ENCODE measurements at regions not wholly inside any gene's neighbourhood (a gene's known extent, or its start where the extent isn't known, plus 50 kb on each side); places are given as distances from the start of the nearest gene placed in this dataset.

GRCh38 chr11:134516529-134516928 lies 104.5 kb upstream of the B3GAT1 start:
- no peak overlapping the region for H2BK5ac ChIP-seq (ENCODE audit: insufficient read length, low read length)
- no peak overlapping the region for H2BK12ac ChIP-seq (ENCODE audit: insufficient read length, low read depth, low read length)
- H4K8ac ChIP-seq (replicated peaks; ENCODE audit: insufficient read length, low read depth, low read length): no peak overlapping the region
- no peaks in the 10 kb centered on the region for H3K4me1 ChIP-seq (ENCODE audit: insufficient read depth, low read length)
- peaks cover 12 to 20% of the 10 kb centered on the region in 2 experiments for H3K4me1 Mint-ChIP-seq
- H3K9ac ChIP-seq (ENCODE audit: extremely low read depth, insufficient read length, low read length): no peak overlapping the region
- H3K27ac ChIP-seq (ENCODE audit: insufficient read length, low read depth, low read length): no peak overlapping the region
- TF ChIP-seq CTCF (conservative IDR thresholded peaks at IDR 0.05): no peak
- H2AK5ac ChIP-seq (ENCODE audit: insufficient read length, low read length): no peak overlapping the region
- no peak overlapping the region for H3K27ac Mint-ChIP-seq
- DNase-seq: no peak
- H3K4ac ChIP-seq (ENCODE audit: low read depth, low read length): no peak overlapping the region
- H3K23ac ChIP-seq (ENCODE audit: insufficient read length, low read depth, low read length): no peak overlapping the region
- no peak overlapping the region for H2BK20ac ChIP-seq (ENCODE audit: low read depth, low read length, poor library complexity, severe bottlenecking)
- H3K14ac ChIP-seq (ENCODE audit: insufficient read depth, low read length): no peak overlapping the region
- no peaks in the 10 kb centered on the region for H3K9me3 ChIP-seq (ENCODE audit: control insufficient read depth, low read depth, low read length)
- no peak overlapping the region for H3K4me3 Mint-ChIP-seq
- no peaks in the 10 kb centered on the region for H3K79me2 ChIP-seq (ENCODE audit: insufficient read depth, low read length)
- no CpG with 5 or more reads among the region's 9 CpGs for WGBS (ENCODE audit: extremely low coverage, insufficient read length, low lambda C conversion rate)
- H3K36me3 Mint-ChIP-seq (ENCODE audit: insufficient read depth in 1 of 3, low read depth in 3 of 3): no peaks in the 10 kb centered on the region
- H3K79me1 ChIP-seq (ENCODE audit: insufficient read depth, low read depth, low read length, poor library complexity, severe bottlenecking): no peaks in the 10 kb centered on the region
- no peaks in the 10 kb centered on the region for H3K9me3 Mint-ChIP-seq
- no peaks in the 10 kb centered on the region for H3K27me3 ChIP-seq (ENCODE audit: insufficient read depth, low read length)
- no peak overlapping the region for H4K91ac ChIP-seq (ENCODE audit: insufficient read length, low read depth, low read length)
- no peak overlapping the region for H3K4me2 ChIP-seq (ENCODE audit: insufficient read depth, insufficient read length, low read length)
- H4K20me1 ChIP-seq (ENCODE audit: control insufficient read depth, insufficient read depth, insufficient read length): no peaks in the 10 kb centered on the region
- H3T11ph ChIP-seq (ENCODE audit: low read length): no peak overlapping the region
- H2AFZ ChIP-seq (ENCODE audit: low read length): no peak overlapping the region
- no peak overlapping the region for H3K18ac ChIP-seq (ENCODE audit: insufficient read length, low read depth, low read length)
- H3K23me2 ChIP-seq (ENCODE audit: insufficient read length, low read depth, low read length, poor library complexity, severe bottlenecking): no peaks in the 10 kb centered on the region
- H3K56ac ChIP-seq (ENCODE audit: insufficient read length, low read depth, low read length): no peak overlapping the region
- H2BK15ac ChIP-seq (ENCODE audit: low read depth, low read length): no peak overlapping the region
- H3K27me3 Mint-ChIP-seq (ENCODE audit: low read depth): peaks cover 19% of the 10 kb centered on the region
- H4K5ac ChIP-seq (ENCODE audit: insufficient read length, low read depth, low read length): no peak overlapping the region
- no peak overlapping the region for H2BK120ac ChIP-seq (ENCODE audit: low read depth, low read length, poor library complexity, severe bottlenecking)
